ENCODE measurements at regions not wholly inside any gene's neighbourhood (a gene's known extent, or its start where the extent isn't known, plus 50 kb on each side); places are given as distances from the start of the nearest gene placed in this dataset.

- no peak overlapping the region for H3K18ac ChIP-seq (ENCODE audit: low read length)
- no peak overlapping the region for H2BK120ac ChIP-seq (ENCODE audit: low read depth, low read length)
- no peak overlapping the region for H2BK15ac ChIP-seq (ENCODE audit: low read length)
- H3K27ac ChIP-seq (replicated peaks; ENCODE audit: low read length), result no peak overlapping the region
- no peak overlapping the region for H3K9ac ChIP-seq (ENCODE audit: low read depth, low read length, poor library complexity)
- no peak overlapping the region for H3K4ac ChIP-seq (ENCODE audit: low read length)
- H3K79me1 ChIP-seq (ENCODE audit: low read depth, low read length), result no peaks in the 10 kb centered on the region
- H3K14ac ChIP-seq (ENCODE audit: low read length), result no peak overlapping the region
- no CpG with 5 or more reads among the region's 1 CpG for WGBS, 2 donors (ENCODE audit: extremely low coverage in 2 of 2, insufficient read length in 2 of 2, insufficient replicate concordance in 1 of 2)
- H3K23ac ChIP-seq (ENCODE audit: low read depth, low read length, poor library complexity), result no peak overlapping the region
- H3K9me3 ChIP-seq (replicated peaks in 1 of 2; ENCODE audit: control insufficient read depth in 2 of 2, insufficient read depth in 1 of 2, low read depth in 1 of 2, low read length in 2 of 2), result peaks cover 0 to 2% of the 10 kb centered on the region in 2 donors
- peaks cover 0 to 2% (median 0%) of the 10 kb centered on the region in 3 experiments for H3K27me3 ChIP-seq (ENCODE audit: control insufficient read depth in 3 of 3, insufficient read depth in 3 of 3, low read depth in 1 of 3, low read length in 3 of 3)
- H4K8ac ChIP-seq (ENCODE audit: low read depth, low read length), result no peak overlapping the region
- no peak overlapping the region for H3K4me2 ChIP-seq (ENCODE audit: insufficient read depth, low read length, poor library complexity, severe bottlenecking)
- peak overlapping the region; percentile 41 for H2AFZ ChIP-seq (ENCODE audit: low read length)
- no peak overlapping the region for H3K4me3 ChIP-seq (ENCODE audit: low read length in 2 of 2)
- no peak for DNase-seq (ENCODE audit: low spot score)
- H4K91ac ChIP-seq (ENCODE audit: low read depth, low read length, poor library complexity), result no peak overlapping the region
- H3K36me3 ChIP-seq (replicated peaks in 1 of 2; ENCODE audit: control insufficient read depth in 2 of 2, insufficient read depth in 2 of 2, low read length in 2 of 2), result no peaks in the 10 kb centered on the region
- no peak overlapping the region for H2AK5ac ChIP-seq (ENCODE audit: low read depth, low read length)
- peaks cover 2 to 8% of the 10 kb centered on the region in 2 donors for H3K4me1 ChIP-seq (ENCODE audit: control insufficient read depth in 2 of 2, insufficient read depth in 1 of 2, low read depth in 1 of 2, low read length in 2 of 2)
- no peak overlapping the region for H2BK12ac ChIP-seq (ENCODE audit: low read length)
- no peak overlapping the region for H2BK5ac ChIP-seq (ENCODE audit: low read length)
Observed at GRCh38 chr2:7899923-7900322, 781.9 kb upstream of the ID2 start.

GRCh38 chr2:7900593-7900992 lies 781.3 kb upstream of the ID2 start:
- H3K9me3 ChIP-seq (replicated peaks in 1 of 2; ENCODE audit: control insufficient read depth in 2 of 2, insufficient read depth in 1 of 2, low read depth in 1 of 2, low read length in 2 of 2), result peaks cover 0 to 2% of the 10 kb centered on the region in 2 donors
- no peak overlapping the region for H4K91ac ChIP-seq (ENCODE audit: low read depth, low read length, poor library complexity)
- H2BK12ac ChIP-seq (ENCODE audit: low read length), result no peak overlapping the region
- no peak overlapping the region for H3K14ac ChIP-seq (ENCODE audit: low read length)
- no CpG with 5 or more reads among the region's 5 CpGs for WGBS, 2 donors (ENCODE audit: extremely low coverage in 2 of 2, insufficient read length in 2 of 2, insufficient replicate concordance in 1 of 2)
- H3K4ac ChIP-seq (ENCODE audit: low read length), result no peak overlapping the region
- DNase-seq (ENCODE audit: low spot score), result no peak
- H3K4me1 ChIP-seq (ENCODE audit: control insufficient read depth in 2 of 2, insufficient read depth in 1 of 2, low read depth in 1 of 2, low read length in 2 of 2), result peaks cover 2 to 8% of the 10 kb centered on the region in 2 donors
- peak overlapping the region; percentile 54 for H3K18ac ChIP-seq (ENCODE audit: low read length)
- peaks cover 0 to 2% (median 0%) of the 10 kb centered on the region in 3 experiments for H3K27me3 ChIP-seq (ENCODE audit: control insufficient read depth in 3 of 3, insufficient read depth in 3 of 3, low read depth in 1 of 3, low read length in 3 of 3)
- no peak overlapping the region for H2BK120ac ChIP-seq (ENCODE audit: low read depth, low read length)
- no peaks in the 10 kb centered on the region for H3K36me3 ChIP-seq (replicated peaks in 1 of 2; ENCODE audit: control insufficient read depth in 2 of 2, insufficient read depth in 2 of 2, low read length in 2 of 2)
- no peak overlapping the region for H2BK15ac ChIP-seq (ENCODE audit: low read length)
- no peak overlapping the region for H4K8ac ChIP-seq (ENCODE audit: low read depth, low read length)
- no peak overlapping the region for H3K27ac ChIP-seq (replicated peaks; ENCODE audit: low read length)
- H3K4me3 ChIP-seq (ENCODE audit: low read length in 2 of 2), result no peak overlapping the region
- no peak overlapping the region for H2AK5ac ChIP-seq (ENCODE audit: low read depth, low read length)
- no peak overlapping the region for H2BK5ac ChIP-seq (ENCODE audit: low read length)
- H3K23ac ChIP-seq (ENCODE audit: low read depth, low read length, poor library complexity), result no peak overlapping the region
- H3K4me2 ChIP-seq (ENCODE audit: insufficient read depth, low read length, poor library complexity, severe bottlenecking), result no peak overlapping the region
- H2AFZ ChIP-seq (ENCODE audit: low read length), result no peak overlapping the region
- H3K79me1 ChIP-seq (ENCODE audit: low read depth, low read length), result no peaks in the 10 kb centered on the region
- no peak overlapping the region for H3K9ac ChIP-seq (ENCODE audit: low read depth, low read length, poor library complexity)

- Histone ChIP-seq H3K9ac (ENCODE audit: low read depth, low read length, poor library complexity) (no peak overlapping the region), H3K4me1 (ENCODE audit: control insufficient read depth in 2 of 2, insufficient read depth in 1 of 2, low read depth in 1 of 2, low read length in 2 of 2) (peaks cover 2 to 10% of the 10 kb centered on the region in 2 donors), H3K14ac (ENCODE audit: low read length) (no peak overlapping the region), H2AFZ (ENCODE audit: low read length) (no peak overlapping the region), H3K36me3 (replicated peaks in 1 of 2; ENCODE audit: control insufficient read depth in 2 of 2, insufficient read depth in 2 of 2, low read length in 2 of 2) (no peaks in the 10 kb centered on the region), H2BK5ac (ENCODE audit: low read length) (no peak overlapping the region), H2BK12ac (ENCODE audit: low read length) (no peak overlapping the region), H4K91ac (ENCODE audit: low read depth, low read length, poor library complexity) (no peak overlapping the region), H3K4ac (ENCODE audit: low read length) (no peak overlapping the region), H3K4me3 (ENCODE audit: low read length in 2 of 2) (no peak overlapping the region), H3K9me3 (replicated peaks in 1 of 2; ENCODE audit: control insufficient read depth in 2 of 2, insufficient read depth in 1 of 2, low read depth in 1 of 2, low read length in 2 of 2) (peaks cover 0 to 2% of the 10 kb centered on the region in 2 donors), H3K79me1 (ENCODE audit: low read depth, low read length) (no peaks in the 10 kb centered on the region), H3K4me2 (ENCODE audit: insufficient read depth, low read length, poor library complexity, severe bottlenecking) (no peak overlapping the region), H2BK120ac (ENCODE audit: low read depth, low read length) (no peak overlapping the region), H3K27me3 (ENCODE audit: control insufficient read depth in 3 of 3, insufficient read depth in 3 of 3, low read depth in 1 of 3, low read length in 3 of 3) (peaks cover 0 to 2% (median 0%) of the 10 kb centered on the region in 3 experiments), H2BK15ac (ENCODE audit: low read length) (no peak overlapping the region), H4K8ac (ENCODE audit: low read depth, low read length) (no peak overlapping the region), H3K27ac (replicated peaks; ENCODE audit: low read length) (no peak overlapping the region), H2AK5ac (ENCODE audit: low read depth, low read length) (no peak overlapping the region), H3K23ac (ENCODE audit: low read depth, low read length, poor library complexity) (no peak overlapping the region), H3K18ac (ENCODE audit: low read length) (no peak overlapping the region)
- WGBS, 2 donors (ENCODE audit: extremely low coverage in 2 of 2, insufficient read length in 2 of 2, insufficient replicate concordance in 1 of 2), result no CpG with 5 or more reads among the region's 5 CpGs
- DNase-seq (ENCODE audit: low spot score), result no peak
Observed at GRCh38 chr2:7902251-7902765, 779.5 kb upstream of the ID2 start.

GRCh38 chr2:7904319-7904718 lies 777.5 kb upstream of the ID2 start:
- Histone ChIP-seq H3K79me1 (ENCODE audit: low read depth, low read length) (no peaks in the 10 kb centered on the region), H2AK5ac (ENCODE audit: low read depth, low read length) (no peak overlapping the region), H3K36me3 (replicated peaks in 1 of 2; ENCODE audit: control insufficient read depth in 2 of 2, insufficient read depth in 2 of 2, low read length in 2 of 2) (no peaks in the 10 kb centered on the region), H3K9me3 (replicated peaks in 1 of 2; ENCODE audit: control insufficient read depth in 2 of 2, insufficient read depth in 1 of 2, low read depth in 1 of 2, low read length in 2 of 2) (peaks cover 0 to 2% of the 10 kb centered on the region in 2 donors), H2BK120ac (ENCODE audit: low read depth, low read length) (no peak overlapping the region), H3K4me3 (ENCODE audit: low read length in 2 of 2) (no peak overlapping the region), H4K91ac (ENCODE audit: low read depth, low read length, poor library complexity) (no peak overlapping the region), H3K4me2 (ENCODE audit: insufficient read depth, low read length, poor library complexity, severe bottlenecking) (no peak overlapping the region), H3K23ac (ENCODE audit: low read depth, low read length, poor library complexity) (no peak overlapping the region), H3K14ac (ENCODE audit: low read length) (no peak overlapping the region), H2BK15ac (ENCODE audit: low read length) (no peak overlapping the region), H4K8ac (ENCODE audit: low read depth, low read length) (no peak overlapping the region), H3K18ac (ENCODE audit: low read length) (no peak overlapping the region), H2BK5ac (ENCODE audit: low read length) (no peak overlapping the region), H3K27ac (replicated peaks; ENCODE audit: low read length) (no peak overlapping the region), H3K4ac (ENCODE audit: low read length) (no peak overlapping the region), H3K4me1 (ENCODE audit: control insufficient read depth in 2 of 2, insufficient read depth in 1 of 2, low read depth in 1 of 2, low read length in 2 of 2) (peaks cover 0 to 9% of the 10 kb centered on the region in 2 donors), H3K9ac (ENCODE audit: low read depth, low read length, poor library complexity) (no peak overlapping the region), H2AFZ (ENCODE audit: low read length) (no peak overlapping the region), H2BK12ac (ENCODE audit: low read length) (no peak overlapping the region), H3K27me3 (ENCODE audit: control insufficient read depth in 3 of 3, insufficient read depth in 3 of 3, low read depth in 1 of 3, low read length in 3 of 3) (peaks cover 0 to 2% (median 0%) of the 10 kb centered on the region in 3 experiments)
- DNase-seq (ENCODE audit: low spot score), result no peak
- no CpG with 5 or more reads among the region's 3 CpGs for WGBS, 2 donors (ENCODE audit: extremely low coverage in 2 of 2, insufficient read length in 2 of 2, insufficient replicate concordance in 1 of 2)

Measured in neuronal stem cell (in vitro differentiated cells).